ENCODE measurements at regions not wholly inside any gene's neighbourhood (a gene's known extent, or its start where the extent isn't known, plus 50 kb on each side); places are given as distances from the start of the nearest gene placed in this dataset.
A peak's percentile ranks its signal among the peaks of the same experiment; 100 is the strongest.

DNA sequence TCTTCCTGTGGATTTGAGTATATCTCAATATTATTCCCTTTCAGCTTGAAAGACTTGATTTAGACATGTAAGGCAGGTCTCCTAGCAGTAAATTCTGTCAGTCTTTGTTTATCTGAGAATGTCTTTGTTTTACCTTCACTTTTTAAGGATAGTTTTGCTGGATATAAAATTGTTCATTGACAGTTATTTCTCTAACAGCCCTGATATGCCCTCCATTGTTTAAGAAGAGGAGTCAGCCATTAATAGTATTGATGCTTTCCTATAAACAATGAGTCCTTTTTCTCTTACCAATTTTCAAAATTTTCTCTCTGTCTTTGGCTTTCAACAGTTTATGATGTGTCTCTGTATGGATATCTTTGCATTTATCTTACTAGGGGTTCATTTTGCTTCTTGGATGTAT, 163.5 kb upstream of the ANKRD55 start:
- DNase-seq (ENCODE audit: low read depth in 1 of 2, low spot score in 1 of 2), result no peak
- no peak overlapping the region for H3K4me3 ChIP-seq
- no peaks in the 10 kb centered on the region for H3K36me3 ChIP-seq
- H3K4me1 ChIP-seq (ENCODE audit: low read depth), result peaks cover 18% of the 10 kb centered on the region
- H3K27me3 ChIP-seq, result no peaks in the 10 kb centered on the region
- H3K9me3 ChIP-seq (ENCODE audit: low read depth), result no peaks in the 10 kb centered on the region
- H3K27ac ChIP-seq, result no peak overlapping the region
- TF ChIP-seq, protein P1, sequence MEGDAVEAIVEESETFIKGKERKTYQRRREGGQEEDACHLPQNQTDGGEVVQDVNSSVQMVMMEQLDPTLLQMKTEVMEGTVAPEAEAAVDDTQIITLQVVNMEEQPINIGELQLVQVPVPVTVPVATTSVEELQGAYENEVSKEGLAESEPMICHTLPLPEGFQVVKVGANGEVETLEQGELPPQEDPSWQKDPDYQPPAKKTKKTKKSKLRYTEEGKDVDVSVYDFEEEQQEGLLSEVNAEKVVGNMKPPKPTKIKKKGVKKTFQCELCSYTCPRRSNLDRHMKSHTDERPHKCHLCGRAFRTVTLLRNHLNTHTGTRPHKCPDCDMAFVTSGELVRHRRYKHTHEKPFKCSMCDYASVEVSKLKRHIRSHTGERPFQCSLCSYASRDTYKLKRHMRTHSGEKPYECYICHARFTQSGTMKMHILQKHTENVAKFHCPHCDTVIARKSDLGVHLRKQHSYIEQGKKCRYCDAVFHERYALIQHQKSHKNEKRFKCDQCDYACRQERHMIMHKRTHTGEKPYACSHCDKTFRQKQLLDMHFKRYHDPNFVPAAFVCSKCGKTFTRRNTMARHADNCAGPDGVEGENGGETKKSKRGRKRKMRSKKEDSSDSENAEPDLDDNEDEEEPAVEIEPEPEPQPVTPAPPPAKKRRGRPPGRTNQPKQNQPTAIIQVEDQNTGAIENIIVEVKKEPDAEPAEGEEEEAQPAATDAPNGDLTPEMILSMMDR (IDR thresholded peaks at IDR 0.05; ENCODE audit: low read depth, low read length), result no peak

DNA sequence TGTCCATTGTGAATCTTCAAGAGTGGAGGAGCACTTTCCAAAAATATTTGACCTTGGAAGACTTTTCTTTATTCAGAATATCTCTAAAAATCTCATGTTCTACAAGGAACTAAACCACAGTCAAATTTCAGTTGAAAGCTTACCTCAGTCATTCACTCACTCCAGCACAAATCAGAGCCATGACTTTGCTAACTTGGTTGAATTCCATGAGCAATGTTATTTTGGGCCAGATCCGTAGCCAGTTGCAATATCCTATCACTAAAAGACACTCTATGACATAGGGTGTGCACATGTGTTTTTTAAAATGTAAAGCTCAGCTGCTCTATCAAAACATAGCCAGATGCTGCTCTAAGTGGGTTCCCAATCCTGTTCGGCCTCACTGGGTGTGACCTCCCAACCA, 156.1 kb upstream of the ANKRD55 start:
- no peaks in the 10 kb centered on the region for H3K9me3 ChIP-seq (ENCODE audit: low read depth)
- no peaks in the 10 kb centered on the region for H3K36me3 ChIP-seq
- TF ChIP-seq, protein P1 (IDR thresholded peaks at IDR 0.05; ENCODE audit: low read depth, low read length), result no peak
- no peaks in the 10 kb centered on the region for H3K4me1 ChIP-seq (ENCODE audit: low read depth)
- H3K27ac ChIP-seq, result no peak overlapping the region
- H3K4me3 ChIP-seq, result no peak overlapping the region
- DNase-seq (ENCODE audit: low read depth in 1 of 2, low spot score in 1 of 2), result no peak
- H3K27me3 ChIP-seq, result no peaks in the 10 kb centered on the region

DNA sequence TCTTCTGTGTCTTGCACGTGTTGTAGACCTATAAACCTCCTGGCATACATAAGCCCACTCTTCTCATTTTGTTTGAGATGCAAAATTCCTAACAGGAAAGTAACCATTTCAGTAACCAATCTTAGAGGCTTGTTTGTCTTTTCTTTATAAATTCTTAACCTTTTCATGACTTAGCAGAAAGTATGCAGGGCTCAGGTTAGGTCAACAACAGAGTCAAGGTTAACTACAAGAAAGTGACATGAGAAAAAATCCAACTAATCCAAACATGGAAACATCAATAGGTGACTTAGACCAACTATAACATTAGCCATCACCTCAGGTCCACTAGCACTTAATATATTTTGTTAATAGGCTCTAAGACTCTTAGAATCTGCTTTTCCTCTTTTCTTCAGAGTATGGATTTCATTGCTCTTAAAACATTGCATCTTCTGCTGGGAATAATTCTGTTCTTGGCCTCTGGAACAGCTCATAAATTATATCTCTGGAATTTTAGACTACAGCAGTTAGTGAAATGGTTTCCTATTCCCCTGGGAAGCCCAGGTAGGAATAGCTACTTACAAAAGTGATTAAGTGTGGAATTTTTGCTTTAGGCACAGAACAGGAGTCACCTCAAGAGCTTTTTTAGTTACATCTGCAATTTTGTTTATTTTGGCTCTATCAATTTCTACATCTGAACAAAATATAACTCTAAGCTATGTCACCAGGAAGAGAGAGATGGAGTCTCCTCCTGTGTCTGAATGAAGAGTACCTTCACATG, 155.3 kb upstream of the ANKRD55 start:
- no peak overlapping the region for H3K27ac ChIP-seq

DNA sequence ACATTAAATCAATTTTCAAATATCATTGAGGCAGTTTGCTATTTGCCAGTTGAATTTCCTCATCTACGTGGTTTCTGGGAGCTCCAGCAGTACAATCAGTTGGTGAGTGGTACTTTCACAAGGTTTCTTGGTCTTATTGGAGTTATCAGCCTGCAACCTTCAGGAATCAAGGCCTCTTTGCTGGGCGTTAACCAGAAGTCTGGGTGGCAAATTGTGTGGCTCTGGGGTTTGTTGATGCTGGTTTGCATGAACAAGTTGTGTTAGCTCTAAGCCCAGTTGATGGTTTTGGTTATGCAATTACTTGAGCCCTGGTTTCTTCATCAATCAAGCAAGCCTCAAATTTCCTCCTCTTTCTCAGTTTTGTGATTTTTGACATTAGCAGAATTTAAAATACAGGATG, 152.9 kb upstream of the ANKRD55 start:
- no peaks in the 10 kb centered on the region for H3K9me3 ChIP-seq (ENCODE audit: low read depth)
- no peak overlapping the region for H3K4me3 ChIP-seq
- no peak for DNase-seq (ENCODE audit: low read depth in 1 of 2, low spot score in 1 of 2)
- H3K27ac ChIP-seq, result no peak overlapping the region
- no peaks in the 10 kb centered on the region for H3K36me3 ChIP-seq
- H3K27me3 ChIP-seq, result no peaks in the 10 kb centered on the region
- no peaks in the 10 kb centered on the region for H3K4me1 ChIP-seq (ENCODE audit: low read depth)
- TF ChIP-seq, protein P1 (IDR thresholded peaks at IDR 0.05; ENCODE audit: low read depth, low read length), result no peak

More for the DNA sequence above, 155.3 kb upstream of the ANKRD55 start:
- no peaks in the 10 kb centered on the region for H3K4me1 ChIP-seq (ENCODE audit: low read depth)
- no peak overlapping the region for H3K4me3 ChIP-seq
- no peaks in the 10 kb centered on the region for H3K36me3 ChIP-seq
- TF ChIP-seq, protein P1 (IDR thresholded peaks at IDR 0.05; ENCODE audit: low read depth, low read length), result no peak
- no peak for DNase-seq (ENCODE audit: low read depth in 1 of 2, low spot score in 1 of 2)
- H3K9me3 ChIP-seq (ENCODE audit: low read depth), result no peaks in the 10 kb centered on the region
- H3K27me3 ChIP-seq, result no peaks in the 10 kb centered on the region

DNA sequence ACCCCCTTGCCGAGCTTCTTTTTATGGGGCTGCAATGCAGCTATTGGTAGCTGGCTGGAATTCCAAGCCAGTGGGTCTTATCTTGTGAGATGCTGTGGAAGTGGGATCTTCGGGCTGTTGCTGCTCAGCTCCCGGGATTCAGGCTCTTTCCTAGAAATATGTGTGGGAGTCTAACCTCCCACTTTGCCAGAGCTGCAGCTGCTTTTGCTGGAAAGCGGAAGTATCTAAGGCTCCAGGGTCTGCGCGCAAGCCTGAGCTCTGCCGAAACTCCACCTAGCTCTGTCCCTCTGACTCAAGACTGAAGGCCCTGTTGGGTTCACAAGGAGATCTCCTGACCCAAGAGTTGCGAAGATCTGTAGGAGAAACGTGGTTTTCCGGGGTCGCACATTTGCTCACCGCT, 151.1 kb upstream of the ANKRD55 start:
- no peak overlapping the region for H3K4me3 ChIP-seq
- H3K27ac ChIP-seq, result no peak overlapping the region

More for the DNA sequence above, 151.1 kb upstream of the ANKRD55 start:
- Histone ChIP-seq H3K9me3 (ENCODE audit: low read depth) (no peaks in the 10 kb centered on the region), H3K4me1 (ENCODE audit: low read depth) (no peaks in the 10 kb centered on the region), H3K36me3 (no peaks in the 10 kb centered on the region), H3K27me3 (no peaks in the 10 kb centered on the region)
- TF ChIP-seq, protein P1 (IDR thresholded peaks at IDR 0.05; ENCODE audit: low read depth, low read length), result no peak
- DNase-seq (ENCODE audit: low read depth in 1 of 2, low spot score in 1 of 2), result peak in 1 of 2 donors; percentile 86
